GM23338 (cell line): ENCODE measurements at regions not wholly inside any gene's neighbourhood (a gene's known extent, or its start where the extent isn't known, plus 50 kb on each side); places are given as distances from the start of the nearest gene placed in this dataset.

ENCODE experiments used
- ATAC-seq: fragments of 200-7000 bp; cut with Tn5 transposase; 3 replicates; pipeline ENCODE4 v1.9.1; 2020
- DNase-seq: peaks from one replicate; pipeline ENCODE4 v3.0.0-alpha.2; 2015; ENCODE audit warnings: low spot score
- H2AFZ ChIP-seq: fragments of 200-600 bp; sonication (generic); 2 replicates; pipeline ENCODE4 v1.8.0; 2016; ENCODE audit warnings: antibody characterized with exemption, mild to moderate bottlenecking, moderate library complexity
- H3F3A ChIP-seq: fragments of 200-600 bp; sonication (generic); replicated peaks from 2 replicates; pipeline ENCODE4 v1.8.0; 2017; ENCODE audit warnings: antibody characterized with exemption, mixed run types, low read depth
- H3K27ac ChIP-seq: fragments of 200-600 bp; sonication (generic); 2 replicates; pipeline ENCODE4 v1.6.1; 2016; ENCODE audit warnings: low read depth
- H3K27me3 ChIP-seq: fragments of 200-600 bp; sonication (generic); 2 replicates; pipeline ENCODE4 v1.8.0; 2016; ENCODE audit warnings: mild to moderate bottlenecking, mixed run types, moderate library complexity; ENCODE audit not compliant: insufficient read depth
- H3K36me3 ChIP-seq: fragments of 200-600 bp; sonication (generic); 2 replicates; pipeline ENCODE4 v1.8.0; 2016; ENCODE audit warnings: mild to moderate bottlenecking; ENCODE audit not compliant: insufficient read depth
- H3K4me1 ChIP-seq: fragments of 200-600 bp; sonication (generic); 2 replicates; pipeline ENCODE4 v1.8.0; 2016; ENCODE audit warnings: mild to moderate bottlenecking, moderate library complexity; ENCODE audit not compliant: insufficient read depth
- H3K4me2 ChIP-seq: fragments of 200-600 bp; sonication (generic); 2 replicates; pipeline ENCODE4 v1.7.1; 2017; ENCODE audit warnings: mixed run types
- H3K4me3 ChIP-seq: fragments of 200-600 bp; sonication (generic); 2 replicates; pipeline ENCODE4 v1.6.1; 2016; ENCODE audit warnings: mixed run types
- H3K79me2 ChIP-seq: fragments of 200-600 bp; sonication (generic); replicated peaks from 2 replicates; pipeline ENCODE4 v1.8.0; 2017; ENCODE audit warnings: mild to moderate bottlenecking; ENCODE audit not compliant: insufficient read depth
- H3K9me2 ChIP-seq: fragments of 200-600 bp; sonication (generic); 2 replicates; pipeline ENCODE4 v1.8.0; 2017; ENCODE audit not compliant: insufficient read depth
- H4K20me1 ChIP-seq: fragments of 200-600 bp; sonication (generic); replicated peaks from 2 replicates; pipeline ENCODE4 v1.8.0; 2017; ENCODE audit warnings: mild to moderate bottlenecking; ENCODE audit not compliant: insufficient read depth
- H3K27ac Mint-ChIP-seq: 2 replicates; pipeline ENCODE4 v1.8.0; 2020; ENCODE audit warnings: inconsistent platforms, mild to moderate bottlenecking, moderate library complexity, mixed read lengths
- H3K27me3 Mint-ChIP-seq: 3 replicates; pipeline ENCODE4 v1.8.0; 2022; ENCODE audit warnings: low read depth, mild to moderate bottlenecking, moderate library complexity, mixed read lengths, inconsistent platforms; ENCODE audit not compliant: insufficient read depth, poor library complexity
- H3K36me3 Mint-ChIP-seq: 3 replicates; pipeline ENCODE4 v1.8.0; 2021; ENCODE audit warnings: low read depth, mild to moderate bottlenecking, inconsistent platforms, moderate library complexity, mixed read lengths
- H3K4me1 Mint-ChIP-seq: 3 replicates; pipeline ENCODE4 v1.8.0; 2020; ENCODE audit warnings: mild to moderate bottlenecking, inconsistent platforms, mixed read lengths
- H3K4me3 Mint-ChIP-seq: 3 replicates; pipeline ENCODE4 v1.8.0; 2021; ENCODE audit warnings: moderate library complexity, mild to moderate bottlenecking, inconsistent platforms, mixed read lengths
- H3K9me3 Mint-ChIP-seq: 3 replicates; pipeline ENCODE4 v1.8.0; 2020; ENCODE audit warnings: moderate library complexity, mild to moderate bottlenecking, inconsistent platforms, mixed read lengths
- CREB1 ChIP-seq: fragments of 250-450 bp; sonication (Bioruptor Pico); IDR thresholded peaks from 2 replicates; pipeline ENCODE4 v1.5.0; 2020; ENCODE audit warnings: low read depth, mild to moderate bottlenecking, moderate library complexity
- EZH2 ChIP-seq: fragments of 200-600 bp; sonication (generic); IDR thresholded peaks from one replicate; pipeline ENCODE4 v1.8.0; 2017; ENCODE audit warnings: antibody characterized with exemption, mild to moderate bottlenecking, low read depth; ENCODE audit not compliant: unreplicated experiment
- NANOG ChIP-seq: IDR thresholded peaks from 2 replicates; pipeline ENCODE4 v1.6.1; 2016; ENCODE audit warnings: antibody characterized with exemption, borderline replicate concordance
- ZNF331 ChIP-seq: fragments of 250-450 bp; sonication (Bioruptor Pico); IDR thresholded peaks from 2 replicates; pipeline ENCODE4 v1.5.0; 2020; ENCODE audit warnings: low read depth, mild to moderate bottlenecking, moderate library complexity
- TF ChIP-seq, protein P1 (sequence below): fragments of 250-450 bp; sonication (Bioruptor Pico); IDR thresholded peaks from 2 replicates; pipeline ENCODE4 v1.5.0; 2020; ENCODE audit warnings: mild to moderate bottlenecking, moderate library complexity
- TF ChIP-seq, protein P2 (sequence below): IDR thresholded peaks from 2 replicates; pipeline ENCODE4 v1.6.1; 2016; ENCODE audit warnings: antibody characterized with exemption
- TF ChIP-seq, protein P3 (sequence below), 2 experiments: fragments of 200-600 bp in 1 of 2; sonication (generic) in 1 of 2; conservative IDR thresholded peaks; 2 replicates each; pipeline versions ENCODE4 v1.5.1 to v1.6.1; 2016 to 2017; ENCODE audit warnings: antibody characterized with exemption in 2 of 2, low read depth in 2 of 2, mild to moderate bottlenecking in 2 of 2, moderate library complexity in 1 of 2

DNA sequence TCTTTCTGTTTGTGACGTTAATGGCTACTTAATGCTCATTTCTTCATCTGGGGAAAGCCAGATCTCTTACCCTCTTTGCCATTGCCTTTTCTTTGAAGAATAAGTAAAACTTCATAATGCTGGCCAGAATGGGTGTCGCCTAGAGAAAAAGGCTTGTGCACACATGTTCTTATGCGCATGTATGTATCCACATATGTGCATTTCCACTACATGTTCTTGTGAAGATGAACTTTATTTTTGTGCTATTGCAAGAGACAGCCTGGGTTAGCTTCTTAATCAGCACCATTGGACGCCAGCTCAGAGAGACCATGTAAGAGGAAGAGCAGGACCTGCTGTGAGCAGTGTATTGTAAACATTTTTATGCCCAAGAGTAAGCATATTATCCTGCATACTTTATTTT lies 178.7 kb downstream of the SPRY1 start (continued):
- TF ChIP-seq, protein P1, sequence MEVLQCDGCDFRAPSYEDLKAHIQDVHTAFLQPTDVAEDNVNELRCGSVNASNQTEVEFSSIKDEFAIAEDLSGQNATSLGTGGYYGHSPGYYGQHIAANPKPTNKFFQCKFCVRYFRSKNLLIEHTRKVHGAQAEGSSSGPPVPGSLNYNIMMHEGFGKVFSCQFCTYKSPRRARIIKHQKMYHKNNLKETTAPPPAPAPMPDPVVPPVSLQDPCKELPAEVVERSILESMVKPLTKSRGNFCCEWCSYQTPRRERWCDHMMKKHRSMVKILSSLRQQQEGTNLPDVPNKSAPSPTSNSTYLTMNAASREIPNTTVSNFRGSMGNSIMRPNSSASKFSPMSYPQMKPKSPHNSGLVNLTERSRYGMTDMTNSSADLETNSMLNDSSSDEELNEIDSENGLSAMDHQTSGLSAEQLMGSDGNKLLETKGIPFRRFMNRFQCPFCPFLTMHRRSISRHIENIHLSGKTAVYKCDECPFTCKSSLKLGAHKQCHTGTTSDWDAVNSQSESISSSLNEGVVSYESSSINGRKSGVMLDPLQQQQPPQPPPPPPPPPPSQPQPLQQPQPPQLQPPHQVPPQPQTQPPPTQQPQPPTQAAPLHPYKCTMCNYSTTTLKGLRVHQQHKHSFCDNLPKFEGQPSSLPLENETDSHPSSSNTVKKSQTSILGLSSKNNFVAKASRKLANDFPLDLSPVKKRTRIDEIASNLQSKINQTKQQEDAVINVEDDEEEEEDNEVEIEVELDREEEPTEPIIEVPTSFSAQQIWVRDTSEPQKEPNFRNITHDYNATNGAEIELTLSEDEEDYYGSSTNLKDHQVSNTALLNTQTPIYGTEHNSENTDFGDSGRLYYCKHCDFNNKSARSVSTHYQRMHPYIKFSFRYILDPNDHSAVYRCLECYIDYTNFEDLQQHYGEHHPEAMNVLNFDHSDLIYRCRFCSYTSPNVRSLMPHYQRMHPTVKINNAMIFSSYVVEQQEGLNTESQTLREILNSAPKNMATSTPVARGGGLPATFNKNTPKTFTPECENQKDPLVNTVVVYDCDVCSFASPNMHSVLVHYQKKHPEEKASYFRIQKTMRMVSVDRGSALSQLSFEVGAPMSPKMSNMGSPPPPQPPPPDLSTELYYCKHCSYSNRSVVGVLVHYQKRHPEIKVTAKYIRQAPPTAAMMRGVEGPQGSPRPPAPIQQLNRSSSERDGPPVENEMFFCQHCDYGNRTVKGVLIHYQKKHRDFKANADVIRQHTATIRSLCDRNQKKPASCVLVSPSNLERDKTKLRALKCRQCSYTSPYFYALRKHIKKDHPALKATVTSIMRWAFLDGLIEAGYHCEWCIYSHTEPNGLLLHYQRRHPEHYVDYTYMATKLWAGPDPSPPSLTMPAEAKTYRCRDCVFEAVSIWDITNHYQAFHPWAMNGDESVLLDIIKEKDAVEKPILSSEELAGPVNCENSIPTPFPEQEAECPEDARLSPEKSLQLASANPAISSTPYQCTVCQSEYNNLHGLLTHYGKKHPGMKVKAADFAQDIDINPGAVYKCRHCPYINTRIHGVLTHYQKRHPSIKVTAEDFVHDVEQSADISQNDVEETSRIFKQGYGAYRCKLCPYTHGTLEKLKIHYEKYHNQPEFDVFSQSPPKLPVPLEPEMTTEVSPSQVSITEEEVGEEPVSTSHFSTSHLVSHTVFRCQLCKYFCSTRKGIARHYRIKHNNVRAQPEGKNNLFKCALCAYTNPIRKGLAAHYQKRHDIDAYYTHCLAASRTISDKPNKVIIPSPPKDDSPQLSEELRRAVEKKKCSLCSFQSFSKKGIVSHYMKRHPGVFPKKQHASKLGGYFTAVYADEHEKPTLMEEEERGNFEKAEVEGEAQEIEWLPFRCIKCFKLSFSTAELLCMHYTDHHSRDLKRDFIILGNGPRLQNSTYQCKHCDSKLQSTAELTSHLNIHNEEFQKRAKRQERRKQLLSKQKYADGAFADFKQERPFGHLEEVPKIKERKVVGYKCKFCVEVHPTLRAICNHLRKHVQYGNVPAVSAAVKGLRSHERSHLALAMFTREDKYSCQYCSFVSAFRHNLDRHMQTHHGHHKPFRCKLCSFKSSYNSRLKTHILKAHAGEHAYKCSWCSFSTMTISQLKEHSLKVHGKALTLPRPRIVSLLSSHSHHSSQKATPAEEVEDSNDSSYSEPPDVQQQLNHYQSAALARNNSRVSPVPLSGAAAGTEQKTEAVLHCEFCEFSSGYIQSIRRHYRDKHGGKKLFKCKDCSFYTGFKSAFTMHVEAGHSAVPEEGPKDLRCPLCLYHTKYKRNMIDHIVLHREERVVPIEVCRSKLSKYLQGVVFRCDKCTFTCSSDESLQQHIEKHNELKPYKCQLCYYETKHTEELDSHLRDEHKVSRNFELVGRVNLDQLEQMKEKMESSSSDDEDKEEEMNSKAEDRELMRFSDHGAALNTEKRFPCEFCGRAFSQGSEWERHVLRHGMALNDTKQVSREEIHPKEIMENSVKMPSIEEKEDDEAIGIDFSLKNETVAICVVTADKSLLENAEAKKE (CRISPR knock-in tag), result no peak
- TF ChIP-seq NANOG (no peak), EZH2 (no peak), ZNF331 (CRISPR knock-in tag) (no peak)

DNA sequence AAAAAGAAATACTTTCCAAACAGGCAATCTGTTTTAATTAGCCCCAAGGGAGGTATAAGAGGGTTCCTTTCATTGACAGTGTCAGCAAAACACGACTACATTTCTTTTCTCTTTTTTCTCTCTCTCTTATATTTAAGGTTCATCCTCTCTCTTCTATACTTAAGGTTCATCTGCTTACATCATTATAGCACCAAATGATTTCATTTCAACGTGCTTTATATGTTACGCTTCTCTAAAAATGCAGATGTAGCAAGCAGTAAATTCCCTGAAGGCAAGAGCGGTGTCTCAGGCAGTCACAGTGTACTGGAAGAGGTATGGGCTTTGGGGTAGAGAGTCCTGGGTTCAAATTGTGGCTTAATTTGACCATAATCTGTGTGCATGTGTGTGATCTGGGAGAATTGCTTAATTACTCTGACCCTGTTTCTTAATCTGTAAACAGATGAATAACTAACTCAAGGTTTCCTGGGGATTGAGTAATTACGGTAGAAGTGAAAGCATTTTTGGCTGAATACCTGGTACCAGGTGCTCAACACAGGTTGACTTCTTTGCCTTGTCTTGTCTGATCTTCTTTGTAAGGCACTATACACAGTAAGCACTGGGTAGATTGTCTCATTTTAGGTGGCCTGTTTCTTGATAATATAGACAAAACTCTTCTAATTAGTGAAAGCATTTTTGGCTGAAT lies 180.8 kb downstream of the SPRY1 start:
- Mint-ChIP-seq H3K27ac (no peak overlapping the region), H3K36me3 (peaks cover 14% of the 10 kb centered on the region), H3K9me3 (peaks cover 18% of the 10 kb centered on the region), H3K4me1 (no peaks in the 10 kb centered on the region), H3K27me3 (no peaks in the 10 kb centered on the region), H3K4me3 (no peak overlapping the region)
- Histone ChIP-seq H3K4me2 (no peak overlapping the region), H3K9me2 (peaks cover 11% of the 10 kb centered on the region; the same call in 1 of the 2 replicates), H2AFZ (peak overlapping the region; percentile 65; the same call in 1 of the 2 replicates), H3K79me2 (no peaks in the 10 kb centered on the region), H3K27ac (no peak overlapping the region), H3K27me3 (no peaks in the 10 kb centered on the region), H3K36me3 (peaks cover 5% of the 10 kb centered on the region), H3K4me1 (no peaks in the 10 kb centered on the region), H3F3A (no peaks in the 10 kb centered on the region), H4K20me1 (no peaks in the 10 kb centered on the region), H3K4me3 (no peak overlapping the region)
- DNase-seq, result no peak
- no peak for ATAC-seq
- TF ChIP-seq CREB1 (CRISPR knock-in tag), result no peak
- no peak for TF ChIP-seq EZH2
- TF ChIP-seq, protein P2, sequence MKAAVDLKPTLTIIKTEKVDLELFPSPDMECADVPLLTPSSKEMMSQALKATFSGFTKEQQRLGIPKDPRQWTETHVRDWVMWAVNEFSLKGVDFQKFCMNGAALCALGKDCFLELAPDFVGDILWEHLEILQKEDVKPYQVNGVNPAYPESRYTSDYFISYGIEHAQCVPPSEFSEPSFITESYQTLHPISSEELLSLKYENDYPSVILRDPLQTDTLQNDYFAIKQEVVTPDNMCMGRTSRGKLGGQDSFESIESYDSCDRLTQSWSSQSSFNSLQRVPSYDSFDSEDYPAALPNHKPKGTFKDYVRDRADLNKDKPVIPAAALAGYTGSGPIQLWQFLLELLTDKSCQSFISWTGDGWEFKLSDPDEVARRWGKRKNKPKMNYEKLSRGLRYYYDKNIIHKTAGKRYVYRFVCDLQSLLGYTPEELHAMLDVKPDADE, result no peak
- TF ChIP-seq, protein P3, sequence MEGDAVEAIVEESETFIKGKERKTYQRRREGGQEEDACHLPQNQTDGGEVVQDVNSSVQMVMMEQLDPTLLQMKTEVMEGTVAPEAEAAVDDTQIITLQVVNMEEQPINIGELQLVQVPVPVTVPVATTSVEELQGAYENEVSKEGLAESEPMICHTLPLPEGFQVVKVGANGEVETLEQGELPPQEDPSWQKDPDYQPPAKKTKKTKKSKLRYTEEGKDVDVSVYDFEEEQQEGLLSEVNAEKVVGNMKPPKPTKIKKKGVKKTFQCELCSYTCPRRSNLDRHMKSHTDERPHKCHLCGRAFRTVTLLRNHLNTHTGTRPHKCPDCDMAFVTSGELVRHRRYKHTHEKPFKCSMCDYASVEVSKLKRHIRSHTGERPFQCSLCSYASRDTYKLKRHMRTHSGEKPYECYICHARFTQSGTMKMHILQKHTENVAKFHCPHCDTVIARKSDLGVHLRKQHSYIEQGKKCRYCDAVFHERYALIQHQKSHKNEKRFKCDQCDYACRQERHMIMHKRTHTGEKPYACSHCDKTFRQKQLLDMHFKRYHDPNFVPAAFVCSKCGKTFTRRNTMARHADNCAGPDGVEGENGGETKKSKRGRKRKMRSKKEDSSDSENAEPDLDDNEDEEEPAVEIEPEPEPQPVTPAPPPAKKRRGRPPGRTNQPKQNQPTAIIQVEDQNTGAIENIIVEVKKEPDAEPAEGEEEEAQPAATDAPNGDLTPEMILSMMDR (conservative IDR thresholded peaks at IDR 0.05; ENCODE audit: low read depth in 2 of 2), result no peak
